Activated CD4-positive, alpha-beta T cell treated with anti-CD3 and anti-CD28 coated beads, Interleukin-2, amount 50 U/mL, for 4 hours (primary cell): ENCODE measurements at regions not wholly inside any gene's neighbourhood (a gene's known extent, or its start where the extent isn't known, plus 50 kb on each side); places are given as distances from the start of the nearest gene placed in this dataset.
"Not testable (repeated sequence)": the region's sequence is repeated elsewhere in the genome, so short reads cannot be mapped to it uniquely, and the experiment has no call there.

Experiments used
- DNase-seq, 2 experiments: peaks; one replicate each; pipeline ENCODE4 v3.0.0-alpha.2; 2020

DNA sequence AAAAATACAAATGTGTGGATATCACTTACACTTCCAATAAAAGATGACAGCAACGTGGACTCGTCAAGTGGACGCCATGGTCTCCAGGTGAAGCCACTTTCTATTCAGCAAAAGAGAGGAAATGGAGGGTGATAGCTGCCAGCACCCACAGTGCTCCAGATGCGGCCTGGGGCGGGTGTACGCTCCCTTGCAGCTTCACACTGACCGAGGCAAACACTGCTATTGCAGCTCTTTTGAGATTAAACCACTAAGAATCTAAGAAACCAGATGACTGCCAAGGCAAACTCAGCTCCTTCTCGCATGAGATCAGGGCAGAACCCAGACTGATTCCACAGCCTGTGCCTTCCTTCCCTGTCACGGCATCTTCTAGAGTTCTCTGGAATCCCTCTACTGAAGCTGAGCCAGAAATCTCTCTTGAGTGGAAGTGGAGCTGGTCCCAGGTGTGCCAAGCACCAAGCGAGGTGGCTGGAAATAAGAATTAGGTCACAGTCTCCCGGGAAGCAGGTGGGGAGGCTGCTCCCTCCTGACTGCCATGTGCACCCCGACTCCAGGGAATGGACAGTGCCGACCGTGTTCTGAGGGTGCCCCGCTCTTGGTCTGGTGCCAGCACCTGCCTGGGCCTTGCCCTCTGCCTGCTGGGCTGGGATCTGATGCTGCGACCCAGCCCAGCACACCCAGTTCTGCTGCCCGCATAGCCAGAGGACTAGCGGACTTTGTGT lies 90.1 kb upstream of the AFDN start:
- DNase-seq: no peak

DNA sequence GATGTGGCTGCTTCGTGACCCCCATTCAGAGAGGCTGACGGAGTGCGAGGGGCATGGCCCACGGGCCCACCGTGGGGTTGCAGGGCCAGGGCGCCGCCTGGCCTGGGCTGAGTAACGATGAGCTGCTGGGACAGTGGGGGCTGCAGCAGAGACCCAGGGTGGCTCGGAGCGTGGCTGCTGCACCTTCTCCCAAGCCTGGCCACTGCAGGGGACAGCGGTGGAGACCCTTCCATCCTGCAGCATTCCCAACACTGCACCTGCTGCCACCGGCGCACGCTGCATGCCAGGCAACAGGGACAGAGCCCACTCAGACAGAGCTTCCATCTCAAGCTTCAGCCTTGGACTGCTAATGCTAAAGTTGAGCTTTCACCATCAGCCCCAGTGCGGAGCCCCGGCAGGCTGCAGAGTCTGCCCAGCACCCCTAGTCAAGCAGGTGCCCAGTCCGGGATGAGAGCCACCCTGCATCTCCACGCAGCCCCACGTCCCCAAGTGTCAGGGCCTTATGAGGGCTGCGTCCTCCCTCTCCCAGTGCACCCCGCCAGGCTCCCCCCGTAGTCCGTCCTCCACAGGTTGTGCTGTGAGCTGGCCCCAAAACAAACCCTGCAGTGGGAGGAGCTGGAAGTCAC lies 89.4 kb upstream of the AFDN start:
- DNase-seq: no peak

DNA sequence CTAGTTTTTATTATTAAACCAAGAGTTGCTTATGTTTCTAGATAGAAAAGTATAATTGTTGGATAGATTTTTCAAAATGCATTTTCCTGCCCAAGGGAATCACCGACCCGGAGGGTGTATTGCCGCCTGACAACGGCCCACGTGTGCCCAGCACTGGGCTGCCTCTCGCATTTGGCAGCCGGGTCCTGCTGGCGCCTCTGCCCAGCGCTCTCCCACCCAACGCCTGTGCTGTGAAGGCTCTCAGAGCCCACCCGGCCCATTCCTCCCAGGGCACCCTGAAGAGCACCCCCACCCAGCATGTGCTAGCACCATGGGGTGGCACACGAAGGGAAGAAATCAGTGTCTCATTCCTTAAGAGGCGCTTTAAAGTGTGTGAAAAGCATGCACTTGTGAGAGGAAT lies 88.3 kb upstream of the AFDN start:
- no peak for DNase-seq

- no peak for DNase-seq
These were observed 86.8 kb upstream of the AFDN start for GRCh38 chr6:167739721-167740475.

- no peak for DNase-seq
These were observed 83.9 kb upstream of the AFDN start for GRCh38 chr6:167742719-167743303.

GRCh38 chr6:167744681-167745669 lies 81.7 kb upstream of the AFDN start:
- DNase-seq: no peak

DNA sequence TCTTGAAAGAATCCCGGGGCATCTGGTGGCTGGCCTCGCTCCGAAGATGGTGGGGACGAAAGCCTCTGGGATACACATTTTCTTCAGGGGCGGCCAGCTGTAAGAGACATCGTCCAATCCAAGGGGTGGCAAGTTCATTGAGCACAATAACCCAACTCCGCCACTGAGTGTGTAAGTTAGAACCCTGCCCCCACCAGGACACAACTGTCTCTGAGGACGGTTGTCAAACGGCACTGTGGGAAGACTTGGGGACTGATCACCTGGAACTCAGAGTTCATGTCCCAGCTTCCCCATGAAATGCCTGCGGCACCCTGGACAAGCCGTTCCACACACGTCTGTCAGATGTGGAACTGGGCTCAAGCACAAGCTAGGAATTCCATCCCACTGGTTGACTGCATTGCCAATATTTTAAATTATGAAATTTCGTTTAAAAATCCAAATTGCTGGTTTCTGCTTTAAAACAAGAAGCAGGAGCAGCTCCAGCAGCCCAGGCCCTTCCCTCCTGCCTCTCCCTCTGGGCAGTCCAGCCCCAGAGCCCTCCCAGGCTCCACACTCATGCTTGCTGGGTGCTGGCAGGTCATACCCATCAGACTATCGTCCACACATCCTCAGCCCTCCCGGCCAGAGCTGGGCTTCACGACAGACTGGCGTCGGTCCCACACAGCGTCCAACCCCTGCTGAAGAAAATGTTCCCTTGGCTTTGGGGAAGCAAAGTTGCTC lies 80.9 kb upstream of the AFDN start:
- DNase-seq: no peak

DNA sequence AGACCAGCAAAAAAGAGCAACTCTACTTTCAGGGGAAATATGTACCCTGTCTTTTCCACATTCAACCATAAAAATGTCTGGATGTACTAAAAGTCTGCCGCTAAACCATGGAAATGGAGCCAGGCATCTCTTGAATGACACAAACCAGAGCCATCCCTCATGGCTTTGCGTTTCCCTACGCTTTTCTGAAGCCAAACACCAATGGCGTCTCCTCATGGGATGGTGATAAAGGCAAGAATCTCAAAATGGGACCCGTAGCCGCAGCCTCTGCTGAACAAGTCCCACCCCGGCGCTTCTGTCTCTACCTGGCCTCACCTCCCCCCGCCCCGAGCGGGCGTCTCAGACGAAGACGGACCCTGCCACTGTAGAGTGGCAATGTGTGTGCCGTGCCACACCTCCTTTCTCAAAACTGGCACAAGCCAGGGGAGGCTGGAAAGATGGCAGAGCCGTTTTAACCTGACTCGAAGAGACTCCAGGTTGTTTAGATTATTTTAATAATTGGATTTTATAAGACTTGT lies 80.3 kb upstream of the AFDN start:
- DNase-seq: no peak

GRCh38 chr6:167746975-167747374 lies 79.7 kb upstream of the AFDN start:
- DNase-seq: no peak

- DNase-seq: no peak
These were observed 79.1 kb upstream of the AFDN start for GRCh38 chr6:167747645-167748044.

GRCh38 chr6:167748046-167748445 lies 78.7 kb upstream of the AFDN start:
- DNase-seq: no peak

- DNase-seq: no peak
These were observed 78.0 kb upstream of the AFDN start for GRCh38 chr6:167748458-167749379.

- DNase-seq: no peak
These were observed 75.8 kb upstream of the AFDN start for GRCh38 chr6:167750956-167751358.

DNA sequence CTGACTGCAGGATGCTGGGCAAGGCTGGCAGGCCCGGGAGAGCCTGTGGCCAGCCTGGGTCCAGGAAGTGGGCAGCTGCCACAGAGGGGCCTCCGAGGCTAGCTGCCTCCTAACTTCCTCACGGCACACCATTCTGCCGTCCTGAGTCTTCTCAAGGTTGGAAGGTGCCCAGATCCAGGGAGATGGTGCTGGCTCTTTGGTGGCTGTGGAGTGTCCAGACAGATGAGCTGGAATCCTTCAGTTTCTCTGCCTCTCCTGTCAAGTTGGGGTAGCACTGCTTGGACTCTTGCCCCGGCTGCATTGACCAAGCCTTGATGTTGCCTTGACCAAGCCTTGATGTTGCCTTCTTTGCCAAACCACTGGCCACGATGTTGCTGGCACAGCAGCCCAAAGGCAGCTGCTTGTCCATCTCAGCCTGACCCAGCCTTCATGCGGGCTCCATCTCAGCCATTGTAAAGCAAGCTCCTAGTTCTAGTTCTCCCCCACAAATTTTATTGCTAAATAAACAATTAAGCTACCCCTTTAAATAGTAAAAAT lies 75.1 kb upstream of the AFDN start:
- no peak for DNase-seq

DNA sequence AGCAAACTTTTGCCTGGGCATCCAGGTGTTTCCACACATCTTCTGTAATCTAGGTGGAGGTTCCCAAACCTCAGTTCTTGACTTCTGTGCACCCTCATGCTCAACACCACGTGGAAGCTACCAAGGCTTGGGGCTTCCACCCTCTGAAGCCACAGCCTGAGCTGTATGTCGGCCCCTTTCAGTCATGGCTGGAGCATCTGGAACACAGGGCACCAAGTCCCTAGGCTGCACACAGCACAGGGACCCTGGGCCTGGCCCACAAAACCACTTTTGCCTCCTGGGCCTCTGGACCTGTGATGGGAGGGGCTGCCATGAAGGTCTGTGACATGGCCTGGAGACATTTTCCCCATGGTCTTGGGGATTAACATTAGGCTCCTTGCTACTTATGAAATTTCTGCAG lies 73.4 kb upstream of the AFDN start:
- not testable (repeated sequence) for DNase-seq

GRCh38 chr6:167754691-167755090 lies 72.0 kb upstream of the AFDN start:
- DNase-seq: no peak

GRCh38 chr6:167755461-167755860 lies 71.2 kb upstream of the AFDN start:
- DNase-seq: no peak

DNA sequence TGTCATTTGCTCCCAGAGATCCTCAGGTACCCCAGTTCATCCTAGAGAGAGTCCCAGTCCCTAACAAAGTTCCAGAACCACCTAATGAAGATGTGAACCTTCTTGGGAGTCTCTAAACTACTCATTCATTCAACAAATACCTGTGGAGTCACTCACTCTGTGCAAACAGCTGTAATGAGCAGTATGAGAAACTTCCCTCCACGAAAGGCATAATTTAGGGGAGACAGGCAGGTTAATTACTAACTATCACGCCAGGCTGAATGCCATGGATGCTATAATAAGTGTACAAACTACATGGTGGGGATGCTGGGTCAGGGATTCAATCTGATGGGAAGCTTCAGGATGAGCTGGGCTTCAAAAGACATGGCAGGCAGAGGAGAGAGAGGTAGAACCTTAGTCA lies 70.1 kb upstream of the AFDN start:
- DNase-seq: no peak

DNA sequence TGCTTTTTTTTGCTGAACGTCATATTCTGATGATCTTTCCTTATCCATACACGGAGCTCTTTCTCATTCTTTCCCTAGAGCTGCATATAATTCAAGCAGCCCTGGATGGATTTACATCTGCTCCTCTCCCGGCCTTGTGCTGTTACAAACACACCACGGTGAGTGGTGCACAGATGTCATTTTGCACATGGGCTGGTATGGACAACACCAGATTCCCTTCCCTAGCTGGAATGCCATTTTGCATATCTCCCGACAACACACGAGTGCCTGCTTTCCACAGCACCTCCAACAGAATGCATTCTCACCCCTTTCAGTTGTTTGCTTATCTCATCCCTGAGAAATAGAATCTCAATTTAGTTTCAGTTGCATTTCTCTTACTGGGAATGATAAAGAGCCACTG lies 69.5 kb upstream of the AFDN start:
- no peak for DNase-seq

DNA sequence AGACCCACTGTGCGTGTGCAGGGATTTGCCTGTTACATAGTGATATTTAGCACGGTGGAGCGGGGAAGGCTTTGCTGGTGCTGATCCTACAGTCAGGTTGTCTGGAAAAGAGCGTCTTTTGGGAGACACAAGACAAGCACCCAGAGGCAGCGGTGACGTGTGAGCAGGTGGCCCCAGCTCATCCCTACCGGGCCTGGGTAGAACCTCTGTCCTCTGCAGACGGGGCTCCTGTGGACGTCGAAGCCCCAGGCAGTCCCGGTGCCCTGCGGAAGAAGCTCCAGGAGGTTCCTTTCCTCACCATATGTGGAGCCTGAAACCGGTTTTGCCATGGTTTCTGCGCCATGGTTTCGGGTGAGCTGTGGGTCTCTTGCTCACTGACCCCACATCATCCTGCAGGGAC lies 68.9 kb upstream of the AFDN start:
- DNase-seq: no peak
